ENCODE measurements at regions not wholly inside any gene's neighbourhood (a gene's known extent, or its start where the extent isn't known, plus 50 kb on each side); places are given as distances from the start of the nearest gene placed in this dataset.

- H3K4me1 ChIP-seq (ENCODE audit: control insufficient read depth, insufficient read depth, low read length): no peaks in the 10 kb centered on the region
- no peaks in the 10 kb centered on the region for H3K27me3 ChIP-seq (ENCODE audit: control insufficient read depth, insufficient read depth, low read length)
- DNase-seq: no peak
- 100% methylated on average over 1 of the region's 1 CpG for WGBS (ENCODE audit: insufficient coverage, low lambda C conversion rate)
- no peak overlapping the region for H3K27ac ChIP-seq (ENCODE audit: low read length)
- H3K9me3 ChIP-seq (ENCODE audit: control insufficient read depth, low read depth, low read length): peaks cover 5% of the 10 kb centered on the region
- H3K36me3 ChIP-seq (ENCODE audit: control insufficient read depth, insufficient read depth, low read length): no peaks in the 10 kb centered on the region
- H3K4me3 ChIP-seq (ENCODE audit: low read length): no peak overlapping the region
These were observed 177.5 kb upstream of the POU2AF2 start for GRCh38 chr11:111067994-111068393.

- Histone ChIP-seq H3K36me3 (ENCODE audit: control insufficient read depth, insufficient read depth, low read length) (no peaks in the 10 kb centered on the region), H3K4me3 (ENCODE audit: low read length) (no peak overlapping the region), H3K27me3 (ENCODE audit: control insufficient read depth, insufficient read depth, low read length) (no peaks in the 10 kb centered on the region), H3K27ac (ENCODE audit: low read length) (no peak overlapping the region), H3K9me3 (ENCODE audit: control insufficient read depth, low read depth, low read length) (peaks cover 5% of the 10 kb centered on the region), H3K4me1 (ENCODE audit: control insufficient read depth, insufficient read depth, low read length) (no peaks in the 10 kb centered on the region)
- no CpG with 5 or more reads among the region's 2 CpGs for WGBS (ENCODE audit: insufficient coverage, low lambda C conversion rate)
- no peak for DNase-seq
These were observed 178.7 kb upstream of the POU2AF2 start for GRCh38 chr11:111066846-111067245.

GRCh38 chr11:111063726-111064517, 181.6 kb upstream of the POU2AF2 start:
- Histone ChIP-seq H3K9me3 (ENCODE audit: control insufficient read depth, low read depth, low read length) (peaks cover 5% of the 10 kb centered on the region), H3K27me3 (ENCODE audit: control insufficient read depth, insufficient read depth, low read length) (no peaks in the 10 kb centered on the region), H3K4me3 (ENCODE audit: low read length) (no peak overlapping the region), H3K36me3 (ENCODE audit: control insufficient read depth, insufficient read depth, low read length) (no peaks in the 10 kb centered on the region), H3K4me1 (ENCODE audit: control insufficient read depth, insufficient read depth, low read length) (no peaks in the 10 kb centered on the region), H3K27ac (ENCODE audit: low read length) (no peak overlapping the region)
- WGBS (ENCODE audit: insufficient coverage, low lambda C conversion rate): no CpG with 5 or more reads among the region's 6 CpGs
- no peak for DNase-seq

GRCh38 chr11:111062420-111062819, 183.1 kb upstream of the POU2AF2 start:
- no peak overlapping the region for H3K27ac ChIP-seq (ENCODE audit: low read length)
- no peaks in the 10 kb centered on the region for H3K27me3 ChIP-seq (ENCODE audit: control insufficient read depth, insufficient read depth, low read length)
- no peaks in the 10 kb centered on the region for H3K36me3 ChIP-seq (ENCODE audit: control insufficient read depth, insufficient read depth, low read length)
- WGBS (ENCODE audit: insufficient coverage, low lambda C conversion rate): no CpG with 5 or more reads among the region's 3 CpGs
- H3K4me1 ChIP-seq (ENCODE audit: control insufficient read depth, insufficient read depth, low read length): no peaks in the 10 kb centered on the region
- H3K4me3 ChIP-seq (ENCODE audit: low read length): no peak overlapping the region
- peaks cover 1% of the 10 kb centered on the region for H3K9me3 ChIP-seq (ENCODE audit: control insufficient read depth, low read depth, low read length)
- DNase-seq: no peak

GRCh38 chr11:111059726-111060125, 185.8 kb upstream of the POU2AF2 start:
- DNase-seq: no peak
- Histone ChIP-seq H3K4me1 (ENCODE audit: control insufficient read depth, insufficient read depth, low read length) (no peaks in the 10 kb centered on the region), H3K27ac (ENCODE audit: low read length) (no peak overlapping the region), H3K9me3 (ENCODE audit: control insufficient read depth, low read depth, low read length) (peaks cover 7% of the 10 kb centered on the region), H3K4me3 (ENCODE audit: low read length) (no peak overlapping the region), H3K36me3 (ENCODE audit: control insufficient read depth, insufficient read depth, low read length) (no peaks in the 10 kb centered on the region), H3K27me3 (ENCODE audit: control insufficient read depth, insufficient read depth, low read length) (no peaks in the 10 kb centered on the region)

GRCh38 chr11:111049131-111049530, 196.4 kb upstream of the POU2AF2 start:
- H3K36me3 ChIP-seq (ENCODE audit: control insufficient read depth, insufficient read depth, low read length): no peaks in the 10 kb centered on the region
- DNase-seq: no peak
- H3K9me3 ChIP-seq (ENCODE audit: control insufficient read depth, low read depth, low read length): no peaks in the 10 kb centered on the region
- H3K4me3 ChIP-seq (ENCODE audit: low read length): no peak overlapping the region
- no CpG with 5 or more reads among the region's 4 CpGs for WGBS (ENCODE audit: insufficient coverage, low lambda C conversion rate)
- H3K27me3 ChIP-seq (ENCODE audit: control insufficient read depth, insufficient read depth, low read length): no peaks in the 10 kb centered on the region
- H3K27ac ChIP-seq (ENCODE audit: low read length): no peak overlapping the region
- no peaks in the 10 kb centered on the region for H3K4me1 ChIP-seq (ENCODE audit: control insufficient read depth, insufficient read depth, low read length)

- Histone ChIP-seq H3K9me3 (ENCODE audit: control insufficient read depth, low read depth, low read length) (no peaks in the 10 kb centered on the region), H3K4me3 (ENCODE audit: low read length) (no peak overlapping the region), H3K4me1 (ENCODE audit: control insufficient read depth, insufficient read depth, low read length) (no peaks in the 10 kb centered on the region), H3K27ac (ENCODE audit: low read length) (no peak overlapping the region), H3K27me3 (ENCODE audit: control insufficient read depth, insufficient read depth, low read length) (no peaks in the 10 kb centered on the region), H3K36me3 (ENCODE audit: control insufficient read depth, insufficient read depth, low read length) (no peaks in the 10 kb centered on the region)
- DNase-seq: no peak
- WGBS (ENCODE audit: insufficient coverage, low lambda C conversion rate): no CpG with 5 or more reads among the region's 7 CpGs
These were observed 198.2 kb upstream of the POU2AF2 start for GRCh38 chr11:111047374-111047773.

- no peak for DNase-seq
- Histone ChIP-seq H3K27ac (ENCODE audit: low read length) (no peak overlapping the region), H3K4me1 (ENCODE audit: control insufficient read depth, insufficient read depth, low read length) (no peaks in the 10 kb centered on the region), H3K36me3 (ENCODE audit: control insufficient read depth, insufficient read depth, low read length) (no peaks in the 10 kb centered on the region), H3K27me3 (ENCODE audit: control insufficient read depth, insufficient read depth, low read length) (no peaks in the 10 kb centered on the region), H3K9me3 (ENCODE audit: control insufficient read depth, low read depth, low read length) (no peaks in the 10 kb centered on the region), H3K4me3 (ENCODE audit: low read length) (no peak overlapping the region)
- 60% methylated on average over 1 of the region's 2 CpGs for WGBS (ENCODE audit: insufficient coverage, low lambda C conversion rate)
These were observed 199.2 kb upstream of the POU2AF2 start for GRCh38 chr11:111046291-111046690.

- Histone ChIP-seq H3K27ac (ENCODE audit: low read length) (no peak overlapping the region), H3K9me3 (ENCODE audit: control insufficient read depth, low read depth, low read length) (no peaks in the 10 kb centered on the region)
- no CpG with 5 or more reads among the region's 1 CpG for WGBS (ENCODE audit: insufficient coverage, low lambda C conversion rate)
These were observed 199.7 kb upstream of the POU2AF2 start for GRCh38 chr11:111045874-111046273.

GRCh38 chr11:111045407-111045803, 200.1 kb upstream of the POU2AF2 start:
- H3K27ac ChIP-seq (ENCODE audit: low read length): no peak overlapping the region

More at GRCh38 chr11:111045874-111046273, 199.7 kb upstream of the POU2AF2 start:
- H3K4me3 ChIP-seq (ENCODE audit: low read length): no peak overlapping the region
- H3K4me1 ChIP-seq (ENCODE audit: control insufficient read depth, insufficient read depth, low read length): no peaks in the 10 kb centered on the region
- H3K27me3 ChIP-seq (ENCODE audit: control insufficient read depth, insufficient read depth, low read length): no peaks in the 10 kb centered on the region
- no peaks in the 10 kb centered on the region for H3K36me3 ChIP-seq (ENCODE audit: control insufficient read depth, insufficient read depth, low read length)
- no peak for DNase-seq

GRCh38 chr11:111044751-111045406, 200.6 kb upstream of the POU2AF2 start:
- no CpG with 5 or more reads among the region's 6 CpGs for WGBS (ENCODE audit: insufficient coverage, low lambda C conversion rate)
- H3K27ac ChIP-seq (ENCODE audit: low read length): no peak overlapping the region
- no peaks in the 10 kb centered on the region for H3K9me3 ChIP-seq (ENCODE audit: control insufficient read depth, low read depth, low read length)
- DNase-seq: no peak
- no peak overlapping the region for H3K4me3 ChIP-seq (ENCODE audit: low read length)
- no peaks in the 10 kb centered on the region for H3K4me1 ChIP-seq (ENCODE audit: control insufficient read depth, insufficient read depth, low read length)
- no peaks in the 10 kb centered on the region for H3K27me3 ChIP-seq (ENCODE audit: control insufficient read depth, insufficient read depth, low read length)
- H3K36me3 ChIP-seq (ENCODE audit: control insufficient read depth, insufficient read depth, low read length): no peaks in the 10 kb centered on the region

More at GRCh38 chr11:111045407-111045803, 200.1 kb upstream of the POU2AF2 start:
- H3K9me3 ChIP-seq (ENCODE audit: control insufficient read depth, low read depth, low read length): no peaks in the 10 kb centered on the region
- no peaks in the 10 kb centered on the region for H3K36me3 ChIP-seq (ENCODE audit: control insufficient read depth, insufficient read depth, low read length)
- H3K27me3 ChIP-seq (ENCODE audit: control insufficient read depth, insufficient read depth, low read length): no peaks in the 10 kb centered on the region
- no peaks in the 10 kb centered on the region for H3K4me1 ChIP-seq (ENCODE audit: control insufficient read depth, insufficient read depth, low read length)
- DNase-seq: no peak
- no peak overlapping the region for H3K4me3 ChIP-seq (ENCODE audit: low read length)

All from large intestine (tissue), 3 donors.